Naive thymus-derived CD4-positive, alpha-beta T cell (primary cell): ENCODE measurements at regions not wholly inside any gene's neighbourhood (a gene's known extent, or its start where the extent isn't known, plus 50 kb on each side); places are given as distances from the start of the nearest gene placed in this dataset.

Experiments
- ATAC-seq: fragments of 150-1000 bp; cut with Tn5 transposase; 2 replicates; pipeline ENCODE4 v1.10.0; 2021; ENCODE audit warnings: mild to moderate bottlenecking, moderate library complexity
- CTCF ChIA-PET: fragments of 350-600 bp; sonication (Branson Sonifier 250); formaldehyde crosslinking; loops from one replicate; lab custom pipeline; 2021; ENCODE audit warnings: antibody characterized with exemption; lab: Charles Lee
- POLR2A ChIA-PET: fragments of 350-600 bp; sonication (Branson Sonifier 250); formaldehyde crosslinking; loops from one replicate; lab custom pipeline; 2021; ENCODE audit warnings: antibody characterized with exemption, inconsistent platforms; lab: Charles Lee
- DNase-seq, 9 donors: peaks; one replicate each; pipeline versions ENCODE4 v3.0.0 to v3.0.0-alpha.2; 2020 to 2022; ENCODE audit warnings: mixed read lengths in 1 of 9
- H3K27ac ChIP-seq: one replicate; pipeline ENCODE4 v1.7.0; 2013; ENCODE audit warnings: mild to moderate bottlenecking, low read depth, low read length, moderate library complexity
- H3K27me3 ChIP-seq, 2 donors: one replicate each; pipeline ENCODE4 v1.7.0; 2013; ENCODE audit warnings: low read length in 2 of 2, mild to moderate bottlenecking in 2 of 2, moderate library complexity in 2 of 2; ENCODE audit not compliant: control insufficient read depth in 2 of 2, insufficient read depth in 2 of 2
- H3K36me3 ChIP-seq, 3 experiments: 1 replicate in 2 of 3; 2 replicates in 1 of 3; pipeline ENCODE4 v1.7.0; 2013; ENCODE audit warnings: low read length in 3 of 3, mild to moderate bottlenecking in 3 of 3, moderate library complexity in 1 of 3; ENCODE audit not compliant: insufficient read depth in 3 of 3, control insufficient read depth in 2 of 3
- H3K4me1 ChIP-seq, 2 donors: one replicate each; pipeline ENCODE4 v1.7.0; 2013; ENCODE audit warnings: low read length in 2 of 2, mild to moderate bottlenecking in 2 of 2, moderate library complexity in 1 of 2; ENCODE audit not compliant: control insufficient read depth in 2 of 2, insufficient read depth in 2 of 2
- H3K4me3 ChIP-seq: 2 replicates; pipeline ENCODE4 v1.7.0; 2013; ENCODE audit warnings: mild to moderate bottlenecking, low read length
- H3K9me3 ChIP-seq, 3 experiments: 1 replicate in 2 of 3; 2 replicates in 1 of 3; pipeline ENCODE4 v1.7.0; 2013; ENCODE audit warnings: low read length in 3 of 3; ENCODE audit not compliant: control insufficient read depth in 2 of 3
- H3K27ac Mint-ChIP-seq, 9 donors: one replicate each; pipeline ENCODE4 v1.8.0; 2020 to 2022; ENCODE audit warnings: mixed read lengths in 9 of 9, mild to moderate bottlenecking in 8 of 9, moderate library complexity in 5 of 9, inconsistent platforms in 2 of 9
- H3K27me3 Mint-ChIP-seq, 5 donors: one replicate each; pipeline ENCODE4 v1.8.0; 2021 to 2022; ENCODE audit warnings: mixed read lengths in 5 of 5, mild to moderate bottlenecking in 1 of 5
- H3K36me3 Mint-ChIP-seq, 5 donors: one replicate each; pipeline ENCODE4 v1.8.0; 2020 to 2022; ENCODE audit warnings: mixed read lengths in 5 of 5, mild to moderate bottlenecking in 3 of 5, inconsistent platforms in 1 of 5
- H3K4me1 Mint-ChIP-seq, 7 donors: one replicate each; pipeline ENCODE4 v1.8.0; 2020 to 2022; ENCODE audit warnings: mixed read lengths in 7 of 7, mild to moderate bottlenecking in 3 of 7, inconsistent platforms in 1 of 7
- H3K4me3 Mint-ChIP-seq, 10 donors: one replicate each; pipeline ENCODE4 v1.8.0; 2020 to 2022; ENCODE audit warnings: mild to moderate bottlenecking in 10 of 10, mixed read lengths in 10 of 10, moderate library complexity in 6 of 10, inconsistent platforms in 2 of 10
- H3K9me3 Mint-ChIP-seq, 11 donors: one replicate each; pipeline ENCODE4 v1.8.0; 2020 to 2022; ENCODE audit warnings: mixed read lengths in 11 of 11, mild to moderate bottlenecking in 4 of 11, inconsistent platforms in 1 of 11, moderate library complexity in 1 of 11
- intact Hi-C, 2 donors: fragments of 100-400 bp; cut with micrococcal nuclease; formaldehyde crosslinking; loops; one replicate each; pipeline ENCODE4 v1.15.1; 2023

GRCh38 chr3:1477669-1478068, 384.8 kb downstream of the CNTN6 start:
- Mint-ChIP-seq H3K4me3 (no peak overlapping the region), H3K9me3 (peaks cover 0 to 17% (median 9%) of the 10 kb centered on the region in 11 donors), H3K27me3 (no peaks in the 10 kb centered on the region), H3K36me3 (no peaks in the 10 kb centered on the region), H3K4me1 (no peaks in the 10 kb centered on the region), H3K27ac (no peak overlapping the region)
- Histone ChIP-seq H3K27ac (no peak overlapping the region), H3K9me3 (peaks cover 0 to 4% (median 0%) of the 10 kb centered on the region in 3 experiments), H3K4me1 (no peaks in the 10 kb centered on the region), H3K36me3 (no peaks in the 10 kb centered on the region), H3K27me3 (no peaks in the 10 kb centered on the region), H3K4me3 (no peak overlapping the region)
- ATAC-seq, result no peak
- DNase-seq, result no peak
- intact Hi-C loops, result no loop called here
- CTCF ChIA-PET, result no interaction called here
- POLR2A ChIA-PET, result no interaction called here

GRCh38 chr3:1495466-1495865, 402.6 kb downstream of the CNTN6 start:
- H3K4me3 Mint-ChIP-seq, result no peak overlapping the region
- no peaks in the 10 kb centered on the region for H3K27me3 ChIP-seq
- intact Hi-C loops, result no loop called here
- no peaks in the 10 kb centered on the region for H3K9me3 ChIP-seq
- H3K9me3 Mint-ChIP-seq, result peaks cover 0 to 20% (median 3%) of the 10 kb centered on the region in 11 donors
- no peaks in the 10 kb centered on the region for H3K4me1 Mint-ChIP-seq
- ChIA-PET CTCF (no interaction called here), POLR2A (no interaction called here)
- no peaks in the 10 kb centered on the region for H3K4me1 ChIP-seq
- no peak for ATAC-seq
- no peaks in the 10 kb centered on the region for H3K36me3 ChIP-seq
- H3K27ac Mint-ChIP-seq, result no peak overlapping the region
- no peaks in the 10 kb centered on the region for H3K27me3 Mint-ChIP-seq
- no peak overlapping the region for H3K27ac ChIP-seq
- DNase-seq, result no peak
- no peaks in the 10 kb centered on the region for H3K36me3 Mint-ChIP-seq
- no peak overlapping the region for H3K4me3 ChIP-seq

DNA sequence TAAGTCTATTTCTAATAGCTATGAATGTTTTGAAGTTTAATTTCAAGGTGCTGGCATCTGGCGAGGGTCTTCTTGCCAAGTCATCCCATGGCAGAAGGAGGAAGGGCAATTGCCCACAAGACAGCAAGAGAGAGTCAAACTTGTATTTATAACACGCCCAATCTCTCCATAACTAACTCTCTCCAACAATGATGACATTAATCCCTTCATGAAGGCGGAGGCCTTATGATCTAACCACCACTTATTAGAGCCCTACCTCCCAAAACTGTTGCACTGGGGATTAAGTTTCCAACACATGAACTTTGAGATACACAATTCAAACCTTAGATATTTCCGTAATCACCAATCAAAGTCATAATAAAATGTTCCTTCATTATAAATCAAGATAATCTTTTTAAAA, 406.9 kb downstream of the CNTN6 start:
- intact Hi-C loops, result no loop called here
- H3K4me1 Mint-ChIP-seq, result no peaks in the 10 kb centered on the region
- ATAC-seq, result no peak
- H3K27me3 ChIP-seq, result no peaks in the 10 kb centered on the region
- no peak for DNase-seq
- H3K36me3 ChIP-seq, result no peaks in the 10 kb centered on the region
- no peak overlapping the region for H3K27ac Mint-ChIP-seq
- no peaks in the 10 kb centered on the region for H3K36me3 Mint-ChIP-seq
- H3K27me3 Mint-ChIP-seq, result no peaks in the 10 kb centered on the region
- CTCF ChIA-PET, result no interaction called here
- POLR2A ChIA-PET, result no interaction called here
- H3K9me3 Mint-ChIP-seq, result peaks cover 0 to 13% (median 0%) of the 10 kb centered on the region in 11 donors
- no peak overlapping the region for H3K4me3 ChIP-seq
- no peak overlapping the region for H3K27ac ChIP-seq
- no peak overlapping the region for H3K4me3 Mint-ChIP-seq
- H3K9me3 ChIP-seq, result no peaks in the 10 kb centered on the region
- no peaks in the 10 kb centered on the region for H3K4me1 ChIP-seq

DNA sequence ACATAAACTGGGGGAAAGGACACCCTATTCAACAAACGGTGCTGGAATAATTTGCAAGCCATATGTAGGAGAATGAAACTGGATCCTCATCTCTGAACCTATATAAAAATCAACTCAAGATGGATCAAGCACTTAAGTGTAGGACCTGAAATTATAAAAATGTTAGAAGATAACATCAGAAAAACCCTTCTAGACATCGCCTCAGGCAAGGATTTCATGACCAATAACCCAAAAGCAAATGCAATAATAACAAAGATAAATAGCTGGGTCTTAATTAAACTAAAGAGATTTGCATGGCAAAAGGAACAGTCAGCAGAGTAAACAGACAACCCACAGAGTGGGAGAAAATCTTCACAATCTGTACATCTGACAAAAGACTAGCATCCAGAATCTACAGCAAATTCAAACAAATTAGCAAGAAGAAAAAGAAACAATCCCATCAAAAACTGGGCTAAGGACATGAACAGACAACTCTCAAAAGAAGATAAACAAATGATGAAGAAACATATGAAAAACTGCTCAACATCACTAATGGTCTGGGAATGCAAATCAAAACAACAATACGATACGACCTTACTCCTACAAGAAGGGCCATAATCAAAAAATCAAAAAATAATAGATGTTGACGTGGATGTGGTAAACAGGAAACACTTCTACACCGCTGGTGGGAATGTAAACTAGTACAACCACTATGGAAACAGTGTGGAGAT, 408.7 kb downstream of the CNTN6 start:
- H3K27ac Mint-ChIP-seq, result no peak overlapping the region
- no peaks in the 10 kb centered on the region for H3K36me3 Mint-ChIP-seq
- H3K4me1 ChIP-seq, result no peaks in the 10 kb centered on the region
- no peaks in the 10 kb centered on the region for H3K27me3 Mint-ChIP-seq
- H3K4me3 Mint-ChIP-seq, result no peak overlapping the region
- H3K27me3 ChIP-seq, result no peaks in the 10 kb centered on the region
- ChIA-PET CTCF (no interaction called here), POLR2A (no interaction called here)
- H3K27ac ChIP-seq, result no peak overlapping the region
- H3K36me3 ChIP-seq, result no peaks in the 10 kb centered on the region
- H3K9me3 ChIP-seq, result no peaks in the 10 kb centered on the region
- H3K4me3 ChIP-seq, result no peak overlapping the region
- no peak for DNase-seq
- H3K4me1 Mint-ChIP-seq, result no peaks in the 10 kb centered on the region
- no peak for ATAC-seq
- intact Hi-C loops, result no loop called here
- peaks cover 0 to 13% (median 0%) of the 10 kb centered on the region in 11 donors for H3K9me3 Mint-ChIP-seq

GRCh38 chr3:1506090-1506489, 413.3 kb downstream of the CNTN6 start:
- H3K36me3 Mint-ChIP-seq, result no peaks in the 10 kb centered on the region
- H3K9me3 ChIP-seq, result no peaks in the 10 kb centered on the region
- H3K4me3 ChIP-seq, result no peak overlapping the region
- H3K36me3 ChIP-seq, result no peaks in the 10 kb centered on the region
- no peaks in the 10 kb centered on the region for H3K27me3 Mint-ChIP-seq
- DNase-seq (no peak), ATAC-seq (no peak)
- H3K9me3 Mint-ChIP-seq, result peaks cover 0 to 9% (median 2%) of the 10 kb centered on the region in 11 donors
- intact Hi-C loops, result no loop called here
- H3K4me1 ChIP-seq, result no peaks in the 10 kb centered on the region
- no peak overlapping the region for H3K27ac Mint-ChIP-seq
- H3K4me1 Mint-ChIP-seq, result no peaks in the 10 kb centered on the region
- H3K27me3 ChIP-seq, result no peaks in the 10 kb centered on the region
- no peak overlapping the region for H3K27ac ChIP-seq
- ChIA-PET POLR2A (no interaction called here), CTCF (no interaction called here)
- H3K4me3 Mint-ChIP-seq, result no peak overlapping the region

- Histone ChIP-seq H3K4me3 (no peak overlapping the region), H3K4me1 (no peaks in the 10 kb centered on the region), H3K27me3 (no peaks in the 10 kb centered on the region), H3K27ac (no peak overlapping the region), H3K36me3 (no peaks in the 10 kb centered on the region), H3K9me3 (no peaks in the 10 kb centered on the region)
- Mint-ChIP-seq H3K4me1 (peaks cover 0 to 2% (median 0%) of the 10 kb centered on the region in 7 donors), H3K4me3 (no peak overlapping the region), H3K27ac (no peak overlapping the region), H3K9me3 (peaks cover 0 to 10% (median 3%) of the 10 kb centered on the region in 11 donors), H3K36me3 (no peaks in the 10 kb centered on the region), H3K27me3 (no peaks in the 10 kb centered on the region)
- ATAC-seq (no peak), DNase-seq (no peak)
- intact Hi-C loops, result no loop called here
- ChIA-PET POLR2A (no interaction called here), CTCF (no interaction called here)
Observed at GRCh38 chr3:1513662-1514061, 420.8 kb downstream of the CNTN6 start.

- H3K27ac ChIP-seq, result no peak overlapping the region
- no peaks in the 10 kb centered on the region for H3K4me1 ChIP-seq
- Mint-ChIP-seq H3K4me1 (peaks cover 0 to 2% (median 0%) of the 10 kb centered on the region in 7 donors), H3K36me3 (no peaks in the 10 kb centered on the region), H3K4me3 (no peak overlapping the region), H3K27me3 (no peaks in the 10 kb centered on the region), H3K9me3 (peaks cover 0 to 7% (median 3%) of the 10 kb centered on the region in 11 donors), H3K27ac (no peak overlapping the region)
- ChIA-PET POLR2A (no interaction called here), CTCF (no interaction called here)
- H3K27me3 ChIP-seq, result no peaks in the 10 kb centered on the region
- ATAC-seq (no peak), DNase-seq (no peak)
- H3K4me3 ChIP-seq, result no peak overlapping the region
- H3K36me3 ChIP-seq, result no peaks in the 10 kb centered on the region
- no peaks in the 10 kb centered on the region for H3K9me3 ChIP-seq
- intact Hi-C loops, result no loop called here
Observed at GRCh38 chr3:1515882-1516281, 423.1 kb downstream of the CNTN6 start.
